HG03558 (cell line): ENCODE measurements at regions not wholly inside any gene's neighbourhood (a gene's known extent, or its start where the extent isn't known, plus 50 kb on each side); places are given as distances from the start of the nearest gene placed in this dataset.

Experiments
- ATAC-seq: cut with Tn5 transposase; IDR thresholded peaks from one replicate; pipeline ENCODE4 v1.9.1; 2021; ENCODE audit warnings: moderate number of reproducible peaks; ENCODE audit not compliant: unreplicated experiment; ENCODE audit errors: extremely low read depth

DNA sequence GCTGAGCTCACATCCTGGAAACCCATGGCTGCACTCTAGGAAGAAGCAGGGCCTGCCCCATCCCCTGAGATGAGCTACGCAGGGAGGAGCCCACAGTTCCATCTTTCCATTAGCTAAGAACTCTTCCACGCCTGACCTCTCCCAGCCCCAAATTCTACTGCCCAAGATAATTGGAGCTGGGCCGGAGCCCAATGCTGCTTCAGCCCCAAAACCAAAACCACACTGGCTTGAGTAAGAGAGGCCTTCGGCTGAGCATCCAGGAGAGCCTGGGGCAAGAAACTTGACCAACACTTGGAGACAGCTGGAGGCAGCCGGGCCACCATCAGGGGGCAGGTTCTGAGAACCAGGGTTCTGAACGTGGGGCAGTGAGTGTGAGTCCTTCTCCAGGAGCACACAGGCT lies 116.1 kb upstream of the ZMIZ1 start:
- ATAC-seq, result no peak

DNA sequence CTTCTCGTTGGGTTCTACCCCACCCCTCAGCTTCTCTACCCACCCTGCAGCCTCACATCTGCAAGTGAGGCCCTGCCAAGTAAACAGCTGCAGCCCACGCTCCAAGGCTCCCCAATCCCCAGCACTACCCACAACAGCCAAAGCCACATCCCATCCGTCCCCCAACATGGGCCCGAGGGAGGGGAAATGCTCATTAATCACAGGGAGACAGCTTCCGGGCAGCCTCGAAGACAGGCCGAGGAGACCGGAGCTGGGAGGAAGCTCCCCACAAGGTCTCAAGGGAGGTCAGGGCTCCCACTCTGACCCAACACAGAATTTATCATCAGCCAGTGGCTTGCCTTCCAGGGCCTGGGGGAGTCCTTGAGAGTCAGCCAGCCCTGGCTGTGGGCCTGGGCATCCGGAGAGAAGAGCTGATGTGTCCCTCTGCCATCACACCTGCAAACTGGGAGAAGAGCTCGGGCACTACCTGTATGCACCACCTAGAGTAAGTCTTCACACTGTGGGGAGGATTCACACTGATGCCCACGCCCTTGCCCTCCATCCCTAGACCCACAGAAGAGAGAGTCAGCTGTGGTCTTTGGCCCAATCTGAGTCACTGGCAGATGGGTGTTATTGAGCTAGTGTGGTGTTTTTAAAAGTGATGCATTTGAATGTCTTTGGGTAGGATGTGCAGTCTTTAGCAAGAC lies 115.5 kb upstream of the ZMIZ1 start:
- no peak for ATAC-seq

DNA sequence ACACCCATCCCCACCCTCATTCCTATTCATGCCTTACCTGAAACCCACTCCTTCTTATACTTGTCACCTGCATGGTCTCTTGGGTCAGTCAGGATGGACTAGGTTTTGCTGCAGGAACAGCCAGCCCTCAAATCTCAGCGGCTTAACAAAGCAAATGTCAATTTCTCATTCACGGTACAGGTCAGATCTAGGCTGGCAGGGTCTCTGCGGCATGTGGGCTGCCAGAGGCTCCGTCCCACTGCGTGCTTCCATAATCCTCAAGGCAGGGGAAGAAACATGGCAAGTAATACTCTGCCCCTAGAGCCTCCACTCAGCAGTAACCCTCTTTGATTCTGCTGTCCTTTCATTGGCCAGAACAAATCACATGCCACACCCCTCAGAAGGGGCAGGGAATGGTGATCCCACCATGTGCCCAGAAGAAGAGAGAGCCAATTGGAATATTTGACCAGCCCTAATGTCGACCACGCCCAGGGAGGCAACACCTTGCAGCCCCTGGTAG lies 114.9 kb upstream of the ZMIZ1 start:
- ATAC-seq, result no peak

DNA sequence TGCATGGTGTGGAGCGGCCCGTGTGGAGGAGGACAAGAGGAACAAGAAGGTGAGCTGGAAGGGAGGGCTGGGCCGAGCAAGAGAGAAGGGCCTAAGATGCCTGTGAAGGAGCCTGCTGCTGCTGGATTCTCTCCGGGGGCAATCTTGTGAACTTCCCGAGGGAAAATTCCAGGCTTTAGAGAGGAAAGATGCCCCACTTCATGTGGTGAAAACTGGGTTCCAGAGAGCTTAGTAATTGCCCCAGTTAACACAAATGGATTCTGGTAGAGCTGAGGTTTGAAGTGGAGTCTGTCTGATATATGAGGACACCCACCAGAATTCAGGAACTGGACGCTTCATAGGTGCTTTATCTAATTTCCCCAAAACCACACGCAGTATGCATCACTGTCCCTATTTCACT lies 114.1 kb upstream of the ZMIZ1 start:
- no peak for ATAC-seq

DNA sequence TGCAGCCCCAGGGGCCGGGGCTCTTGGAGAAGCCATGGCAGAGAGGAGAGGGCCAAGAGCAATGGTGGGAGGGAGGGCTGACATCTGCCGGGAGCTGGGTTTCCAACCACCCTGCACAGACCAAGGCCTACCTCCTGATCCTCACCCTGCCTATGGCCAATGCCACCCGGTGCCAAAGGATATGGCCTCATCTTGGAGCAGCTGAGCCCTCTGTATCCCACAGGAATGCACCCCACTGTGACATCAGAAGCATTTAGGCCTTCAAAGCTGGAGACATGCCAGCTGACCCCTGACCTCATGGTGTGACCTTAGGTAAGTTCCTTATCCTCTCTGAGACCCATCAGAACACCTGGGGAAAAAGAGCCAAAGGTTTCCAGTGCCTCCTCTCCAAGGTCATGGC lies 113.6 kb upstream of the ZMIZ1 start:
- ATAC-seq, result no peak

DNA sequence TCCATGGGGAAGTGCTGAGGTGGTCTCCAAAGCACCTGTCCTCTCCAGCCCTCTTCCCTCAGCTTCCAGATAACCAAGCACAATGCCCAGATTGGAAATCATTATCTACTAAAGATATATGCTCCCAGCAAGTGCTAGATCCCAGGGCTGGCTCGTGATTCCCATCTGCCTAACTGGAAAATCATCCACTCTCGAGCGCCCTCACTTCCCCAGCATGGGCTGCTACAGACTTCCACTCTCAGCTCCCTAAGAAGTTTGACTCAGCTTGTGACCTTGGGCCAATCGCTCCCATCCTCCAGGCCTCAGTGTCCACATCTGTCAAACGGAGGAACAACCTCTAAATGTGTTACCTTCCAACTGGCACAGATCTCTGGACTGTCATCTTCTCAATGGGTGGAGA lies 112.4 kb upstream of the ZMIZ1 start:
- ATAC-seq, result no peak

DNA sequence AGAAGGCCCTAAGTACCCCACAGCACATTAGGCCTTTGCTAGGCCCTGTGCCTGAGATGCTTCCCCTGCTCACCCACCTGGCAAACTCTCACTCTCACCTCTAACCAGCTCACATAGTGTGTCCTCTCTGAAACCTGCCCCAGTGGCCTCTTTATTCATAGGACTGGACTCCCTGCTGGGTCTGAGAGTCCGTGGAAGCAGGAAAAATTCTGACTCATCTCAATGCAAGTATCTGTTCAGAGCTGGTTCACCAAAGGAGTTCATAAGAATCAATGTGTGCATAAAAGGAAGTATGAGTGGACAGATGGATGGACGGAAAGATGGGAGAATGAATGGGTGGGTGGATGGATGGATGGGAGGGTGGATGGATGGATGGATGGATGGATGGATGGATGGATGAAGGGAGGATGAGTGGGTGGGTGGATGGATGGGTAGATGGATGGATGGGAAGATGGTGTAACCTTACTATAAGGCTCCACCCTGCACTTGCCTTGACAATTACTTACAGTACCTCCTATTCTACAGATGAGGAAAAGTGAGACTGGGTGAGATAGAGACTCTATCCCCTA lies 111.2 kb upstream of the ZMIZ1 start:
- ATAC-seq, result no peak

DNA sequence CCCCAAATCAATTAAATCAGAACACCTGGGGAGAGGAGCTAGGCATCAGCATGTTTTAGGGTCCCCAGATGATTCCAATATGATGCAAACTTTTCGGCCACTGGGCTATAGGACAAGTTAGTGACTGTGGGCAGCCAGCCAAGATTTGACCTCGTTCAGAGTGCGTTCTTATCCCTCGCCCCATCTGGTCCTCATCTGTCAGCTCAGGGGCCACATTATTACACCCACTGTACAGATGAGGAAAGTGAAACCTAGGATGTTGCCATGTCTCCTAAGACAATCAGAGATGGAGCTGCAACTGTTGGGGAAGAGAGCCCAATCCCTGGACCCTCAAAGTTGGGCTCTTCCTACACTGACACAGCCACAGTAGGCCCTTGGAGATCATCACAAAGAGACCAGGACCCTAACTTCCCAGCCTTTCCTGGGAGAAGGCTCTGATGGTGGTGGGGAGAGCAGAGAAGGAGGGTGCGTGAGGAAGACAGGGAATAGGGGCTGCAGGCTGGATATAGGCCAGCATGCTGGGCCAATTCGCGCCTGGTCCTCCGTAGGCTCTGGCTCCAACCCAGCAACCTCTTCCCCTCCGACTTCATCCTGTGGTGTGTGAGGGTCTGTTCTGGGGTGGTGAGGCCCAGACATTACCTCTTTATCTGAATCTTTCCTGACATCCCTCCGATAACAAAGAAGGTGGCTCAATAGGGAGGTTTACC lies 109.4 kb upstream of the ZMIZ1 start:
- ATAC-seq, result no peak

DNA sequence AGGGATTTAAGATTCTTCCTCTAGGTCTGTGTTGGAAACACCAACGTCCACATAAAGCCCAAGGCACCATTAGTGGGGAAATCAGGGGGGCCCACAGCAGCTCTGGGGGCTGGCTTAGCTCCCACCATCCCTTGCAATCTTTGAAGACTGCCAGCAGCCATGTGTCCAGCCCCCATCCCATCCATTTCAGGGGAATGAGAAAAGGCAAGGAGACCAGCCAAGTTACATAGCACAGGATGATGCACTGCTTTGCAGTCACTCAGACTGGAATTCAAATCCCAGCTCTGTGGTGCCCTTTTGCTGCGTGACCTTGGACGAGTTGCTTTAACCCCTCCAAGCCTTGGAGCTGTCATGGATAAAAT lies 108.9 kb upstream of the ZMIZ1 start:
- ATAC-seq, result no peak

DNA sequence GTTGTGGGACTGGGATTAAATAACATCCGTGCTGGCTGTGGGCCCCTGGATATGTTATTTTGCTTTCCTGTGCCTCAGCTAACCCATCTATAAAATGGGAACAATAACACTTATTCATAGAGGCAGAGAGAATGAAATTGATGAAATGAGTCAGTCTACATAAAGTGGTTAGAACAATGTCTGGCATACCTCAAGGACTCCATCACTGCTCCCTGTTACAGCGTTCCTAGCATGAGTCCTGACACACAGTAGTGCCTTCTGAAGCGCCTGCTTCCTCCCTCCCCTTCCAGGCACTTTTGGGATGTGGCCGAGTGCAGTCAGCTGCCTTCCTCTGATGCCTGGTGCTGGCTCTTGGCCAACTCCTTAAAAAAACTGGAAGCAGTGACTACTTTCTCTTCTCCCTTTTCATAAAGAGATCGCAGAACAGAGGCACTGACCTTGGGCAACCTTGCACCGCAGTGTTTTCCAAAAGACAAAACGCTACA lies 108.4 kb upstream of the ZMIZ1 start:
- ATAC-seq, result no peak

DNA sequence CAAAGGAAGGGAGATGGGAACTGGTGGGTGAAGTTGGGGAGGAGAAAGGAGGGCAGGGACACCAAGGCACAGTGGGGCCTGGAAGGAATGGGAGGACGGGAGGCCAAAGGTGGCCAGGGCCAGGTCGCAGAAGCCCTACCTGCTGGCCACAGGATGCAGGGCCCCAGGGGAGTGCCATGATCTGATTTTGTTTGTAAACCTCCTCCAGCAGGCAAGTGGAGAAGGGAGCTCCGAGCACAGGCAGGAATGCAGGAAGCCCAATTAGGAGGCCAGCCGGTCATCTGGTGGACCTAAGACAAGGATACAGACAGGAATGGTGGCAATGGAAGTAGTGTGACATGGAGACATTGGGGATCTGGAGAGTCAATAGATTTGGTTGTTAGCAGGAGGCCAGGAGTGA lies 107.0 kb upstream of the ZMIZ1 start:
- ATAC-seq, result no peak

DNA sequence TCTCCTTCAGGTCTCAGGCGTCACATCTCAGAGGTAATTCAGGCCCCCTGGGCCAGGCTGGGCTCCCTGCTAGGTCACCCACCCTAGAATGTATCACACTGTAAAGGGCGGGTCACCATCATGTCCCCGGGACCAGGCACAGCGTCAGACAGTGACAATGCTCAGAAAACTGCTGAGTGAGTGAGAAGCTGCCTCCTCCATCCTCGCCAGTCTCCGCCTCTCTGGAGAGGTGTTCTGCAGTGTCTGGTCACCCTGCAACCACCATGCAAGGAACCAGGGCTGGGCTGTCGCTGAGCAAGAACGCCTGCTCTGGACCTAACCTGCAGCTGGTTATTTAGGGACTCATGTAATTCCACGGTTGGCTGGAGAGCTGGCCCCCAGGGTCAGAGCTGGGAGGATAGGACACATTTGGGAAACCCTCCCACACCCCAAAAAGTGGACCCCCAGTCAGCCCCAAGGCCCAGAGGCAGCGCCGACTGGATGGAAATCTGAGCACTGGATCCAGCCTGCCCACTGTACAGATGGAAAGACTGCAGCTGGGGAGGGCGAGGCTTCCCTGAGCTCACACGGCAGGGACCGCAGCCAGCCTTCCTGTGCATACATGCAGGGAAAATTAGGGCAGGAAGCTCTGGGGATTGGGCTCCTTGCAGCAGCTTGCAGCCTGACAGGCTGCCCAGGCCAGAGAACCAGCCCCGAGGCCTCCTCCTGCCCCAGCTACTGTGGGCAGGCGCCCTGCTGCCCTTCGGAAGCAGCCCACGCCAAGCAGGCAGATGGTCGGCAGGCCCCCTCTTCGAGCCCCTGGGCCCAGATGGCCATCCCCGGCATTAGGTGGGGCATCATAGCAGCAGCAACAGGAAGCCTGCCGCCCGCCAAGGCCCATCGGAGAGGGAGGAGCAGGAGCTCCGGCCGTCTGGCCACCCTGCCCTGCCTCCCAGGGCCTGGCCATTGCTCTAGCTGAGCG lies 105.4 kb upstream of the ZMIZ1 start:
- ATAC-seq, result no peak

DNA sequence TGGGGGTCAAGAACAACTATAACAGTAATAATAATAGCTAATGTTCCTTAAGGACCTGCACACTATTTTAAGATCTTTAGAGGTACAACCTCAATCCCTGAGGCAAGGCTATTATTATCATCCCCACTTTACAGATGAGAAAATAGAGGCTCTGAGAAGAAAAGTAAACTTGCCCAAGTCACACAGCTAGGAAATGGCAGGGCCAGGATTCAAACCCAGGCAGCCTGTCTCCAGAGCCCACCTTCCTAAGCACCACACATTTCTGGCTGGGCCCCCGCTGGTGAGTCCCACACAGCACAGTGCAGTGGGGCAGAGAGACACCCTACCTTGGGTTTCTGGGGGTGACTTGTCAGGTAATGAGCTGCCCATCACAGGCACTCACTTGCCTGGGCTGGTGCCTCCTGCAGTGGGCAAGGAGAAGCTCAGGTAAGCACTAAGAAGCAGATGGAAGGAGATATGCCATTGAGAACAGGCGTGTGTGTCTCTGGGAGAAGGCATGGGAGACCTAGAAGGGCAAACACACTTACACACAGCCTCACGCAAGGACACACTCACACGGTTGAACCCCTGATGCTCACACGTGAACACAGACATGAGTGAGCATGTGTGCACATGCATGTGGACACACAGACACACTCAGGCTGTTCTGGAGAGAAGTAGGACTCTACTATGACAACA lies 104.4 kb upstream of the ZMIZ1 start:
- ATAC-seq, result no peak

DNA sequence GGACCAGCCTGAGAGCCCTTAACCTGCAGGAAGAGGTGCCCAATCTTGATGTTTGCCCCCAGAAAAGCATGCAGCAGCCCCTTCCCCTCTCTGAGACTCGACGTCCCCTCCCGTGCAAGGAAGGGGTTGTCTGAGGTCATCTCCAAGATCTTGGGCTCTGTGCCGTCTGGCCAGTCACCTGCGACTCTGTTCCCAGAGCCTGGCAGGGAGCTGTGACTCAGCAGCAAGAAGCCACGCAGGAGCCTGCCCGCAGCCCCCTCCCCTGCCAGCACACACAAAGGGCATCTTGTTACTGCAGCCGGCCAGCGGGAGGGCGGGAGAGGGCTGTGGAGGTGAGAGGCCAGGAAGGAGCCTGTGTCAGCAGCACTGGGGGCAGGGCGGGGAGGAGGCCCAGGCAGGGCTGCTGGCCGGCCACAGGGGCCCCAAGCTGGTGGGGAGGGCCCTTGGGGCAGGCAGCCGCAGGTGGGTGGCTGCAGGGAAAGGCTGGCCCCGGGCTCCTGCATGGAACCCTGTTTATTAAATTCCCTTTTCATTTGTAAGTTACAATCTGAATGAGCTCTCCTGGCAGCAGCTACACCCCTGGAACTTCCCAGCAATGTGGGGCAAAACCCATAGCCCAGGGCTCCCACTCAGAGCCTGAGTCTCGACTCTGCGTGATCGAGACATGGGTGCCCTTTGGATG lies 103.7 kb upstream of the ZMIZ1 start:
- ATAC-seq, result no peak

DNA sequence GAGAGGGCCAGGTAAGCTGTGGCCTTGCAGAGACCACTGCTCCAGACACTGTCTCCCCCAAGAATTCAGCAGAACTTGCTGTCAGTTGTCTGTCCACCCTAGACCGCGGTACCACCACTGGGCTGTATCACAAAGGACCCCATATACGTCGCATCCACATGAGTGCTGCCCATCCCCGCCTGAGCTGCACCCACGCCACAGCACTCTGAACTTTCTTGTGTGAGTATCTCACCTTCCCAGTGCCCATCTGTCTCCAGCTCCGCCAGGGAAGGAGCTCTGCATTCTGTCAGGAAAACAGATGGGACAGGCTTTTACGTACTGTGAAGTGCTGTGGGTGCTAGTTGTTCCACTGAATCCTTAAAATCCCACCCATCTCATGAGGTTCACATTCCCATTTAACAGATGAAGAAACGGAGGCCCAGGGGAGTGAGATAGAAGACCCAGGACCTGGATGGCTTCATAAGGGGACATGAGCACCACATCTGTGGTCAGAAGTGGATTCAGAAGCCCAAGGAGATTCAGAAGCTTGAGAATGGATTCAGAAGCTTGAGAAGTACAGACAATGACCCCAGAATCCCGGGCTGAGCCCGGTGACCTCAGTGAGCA lies 102.5 kb upstream of the ZMIZ1 start:
- no peak for ATAC-seq

DNA sequence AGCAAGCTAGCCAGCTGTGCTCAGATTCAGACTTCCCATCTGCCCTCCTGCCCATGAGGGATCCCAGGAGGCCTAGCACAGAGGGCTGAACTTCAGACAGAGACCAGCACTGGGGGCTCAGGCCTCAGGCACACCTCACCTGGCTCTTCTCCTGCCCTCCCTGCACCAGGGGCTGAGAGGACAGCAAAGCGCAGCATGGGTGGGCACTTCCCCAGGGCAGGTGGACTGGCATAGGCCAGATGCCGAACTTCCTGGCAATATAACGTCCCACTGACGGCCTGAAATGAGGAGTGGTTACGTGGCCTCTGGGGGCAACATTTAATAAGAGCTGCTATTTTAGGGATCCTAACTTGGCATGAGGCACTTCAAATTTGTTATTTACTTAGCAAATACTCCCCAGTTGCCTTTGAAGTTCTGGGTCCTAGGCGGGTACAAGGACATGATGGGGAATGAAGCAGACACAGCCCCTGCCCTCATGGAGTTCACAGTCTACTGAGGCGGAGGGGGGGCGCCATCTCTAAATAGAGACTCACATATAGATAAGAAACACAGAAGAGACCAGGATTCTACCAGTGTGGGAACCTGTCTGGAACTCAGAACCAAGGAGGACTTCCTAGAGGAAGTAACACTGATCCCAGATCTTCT lies 101.8 kb upstream of the ZMIZ1 start:
- ATAC-seq, result no peak

DNA sequence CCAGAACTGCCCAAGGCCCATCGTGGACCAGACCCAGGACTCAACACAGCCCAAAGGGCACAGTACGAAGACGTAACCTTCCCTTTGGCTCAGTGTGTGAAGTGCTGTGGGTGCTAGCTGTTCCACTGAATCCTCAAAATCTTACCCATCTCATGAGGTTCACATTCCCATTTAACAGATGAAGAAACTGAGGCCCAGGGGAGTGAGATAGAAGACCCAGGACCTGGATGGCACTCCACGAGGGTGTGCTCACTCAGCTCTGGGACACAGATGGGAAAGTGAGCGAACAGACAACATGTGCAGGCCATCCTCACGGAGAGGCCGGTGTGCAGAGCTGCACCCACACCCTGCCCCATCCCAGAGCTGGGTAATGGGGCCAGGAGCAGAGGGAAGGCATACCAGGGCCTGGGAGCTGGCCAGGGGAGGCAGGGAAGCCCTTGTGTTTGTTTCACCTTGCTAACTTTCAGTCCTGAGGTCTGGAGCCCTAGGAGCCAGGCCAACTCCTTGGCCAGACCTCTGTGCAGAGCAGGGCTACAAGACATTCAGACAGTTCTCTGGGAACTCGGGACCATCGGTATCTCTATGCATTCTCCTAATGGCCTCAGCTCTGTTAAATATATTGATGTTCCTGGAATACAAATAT lies 100.3 kb upstream of the ZMIZ1 start:
- ATAC-seq, result no peak

DNA sequence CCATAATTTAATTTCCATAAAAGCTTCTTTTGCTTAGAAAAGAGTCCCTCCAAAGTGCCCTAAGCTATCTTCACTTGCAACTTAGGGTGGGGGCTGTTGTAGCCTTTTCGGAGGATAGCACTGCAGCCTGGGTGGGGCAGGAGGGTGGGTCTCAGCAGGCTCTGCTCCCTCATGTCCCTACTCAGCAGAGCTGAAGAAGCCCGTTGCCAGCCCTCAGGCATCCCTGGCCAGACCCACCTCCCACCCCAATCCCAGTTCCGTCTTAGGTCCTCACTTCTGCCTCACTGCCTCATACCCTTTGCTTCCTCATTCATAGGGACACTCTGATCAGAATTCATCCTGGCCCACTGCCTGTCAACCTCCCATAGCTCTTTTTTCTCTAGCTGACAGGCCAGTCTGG lies 99.8 kb upstream of the ZMIZ1 start:
- ATAC-seq, result no peak
